Hematopoietic multipotent progenitor cell treated with erythropoietin and hydrocortisone succinate and interleukin-3 and kit ligand, for 8 days (in vitro differentiated cells): ENCODE measurements at regions not wholly inside any gene's neighbourhood (a gene's known extent, or its start where the extent isn't known, plus 50 kb on each side); places are given as distances from the start of the nearest gene placed in this dataset.
"Not testable (repeated sequence)": the region's sequence is repeated elsewhere in the genome, so short reads cannot be mapped to it uniquely, and the experiment has no call there.

Experiments used
- DNase-seq: peaks from one replicate; pipeline ENCODE4 v3.0.0-alpha.2; 2015

- DNase-seq, result no peak
Measured at GRCh38 chr18:14964406-14964805, 216.4 kb downstream of the ANKRD30B start.

DNA sequence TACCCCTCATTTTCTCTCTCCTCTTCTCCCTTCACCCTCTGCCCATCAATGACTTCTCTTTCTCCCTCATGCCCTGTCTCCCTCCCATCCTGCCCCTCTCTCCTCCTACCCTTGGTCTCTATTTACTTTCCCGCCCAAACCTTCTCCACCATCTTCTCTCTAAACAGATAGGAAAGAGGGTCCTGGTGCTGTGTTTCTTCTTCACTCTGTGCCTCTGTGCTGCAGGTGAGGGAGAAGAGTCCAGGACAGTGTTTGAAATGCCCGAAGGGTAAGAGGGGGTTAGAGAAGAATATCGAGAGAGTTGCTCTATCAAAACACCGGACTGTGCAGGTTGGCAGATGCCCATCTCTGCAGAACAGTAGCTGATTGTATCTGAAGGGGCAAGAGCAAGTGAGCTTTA is 217.0 kb downstream of the ANKRD30B start:
- DNase-seq, result not testable (repeated sequence)

GRCh38 chr18:14965553-14965952 is 217.6 kb downstream of the ANKRD30B start:
- no peak for DNase-seq

GRCh38 chr18:14967246-14967645 is 219.3 kb downstream of the ANKRD30B start:
- not testable (repeated sequence) for DNase-seq

GRCh38 chr18:14969500-14969899 is 221.5 kb downstream of the ANKRD30B start:
- no peak for DNase-seq

DNA sequence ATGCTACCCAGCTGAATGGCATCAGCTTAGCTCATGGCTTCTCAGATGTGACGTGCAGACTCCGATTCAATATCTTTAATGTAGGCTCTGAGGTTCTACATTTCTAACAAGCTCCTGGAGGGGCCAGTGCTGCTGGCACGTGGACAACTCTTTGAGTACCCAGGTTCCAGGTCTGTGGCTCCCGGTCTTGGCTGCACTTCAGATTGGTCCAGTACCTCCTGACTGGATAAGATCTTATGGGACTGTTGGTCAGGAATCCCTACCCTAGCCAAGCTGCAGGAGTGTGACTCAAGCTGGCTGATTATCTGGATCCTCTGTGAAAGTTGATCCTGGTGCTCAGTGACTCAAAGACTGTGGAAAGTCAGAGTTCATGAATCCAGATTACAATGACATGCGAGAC is 222.1 kb downstream of the ANKRD30B start:
- DNase-seq, result no peak

DNA sequence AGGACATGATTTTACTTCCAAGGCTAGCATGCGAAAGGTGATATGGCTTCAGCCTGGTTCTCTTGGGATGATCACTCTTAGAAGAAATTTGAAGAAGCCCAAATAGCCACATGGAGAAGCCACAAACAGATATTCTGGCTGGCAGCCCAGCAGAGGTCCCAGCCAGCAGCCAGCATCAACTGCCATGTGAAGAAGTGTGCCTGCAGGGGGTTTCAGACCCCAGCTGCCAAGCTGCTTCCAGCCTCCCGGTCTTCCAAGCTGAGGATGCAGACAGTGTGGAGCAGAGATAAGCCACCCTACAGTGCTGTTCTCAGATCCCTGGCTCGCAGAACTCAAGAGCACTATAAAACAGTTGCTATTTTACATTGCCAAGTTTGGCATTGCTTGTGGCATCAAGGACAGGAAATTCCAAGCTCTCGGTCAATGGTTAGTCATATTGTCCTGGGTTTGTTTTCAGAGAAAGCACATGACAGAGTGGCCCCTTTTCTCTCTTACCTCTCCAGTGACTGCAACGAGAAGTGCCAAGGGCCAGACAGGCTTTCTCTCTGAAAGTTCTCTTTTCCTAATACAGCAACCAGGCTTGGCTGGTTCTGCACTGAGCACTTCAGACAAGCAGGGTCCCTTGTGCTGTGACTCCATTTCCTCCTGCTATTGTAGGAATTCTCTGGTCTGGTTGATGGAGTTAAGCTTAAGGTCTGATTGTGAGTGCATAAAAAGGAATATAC is 223.7 kb downstream of the ANKRD30B start:
- no peak for DNase-seq

- DNase-seq, result not testable (repeated sequence)
Measured at GRCh38 chr18:14973421-14973820, 225.4 kb downstream of the ANKRD30B start.

DNA sequence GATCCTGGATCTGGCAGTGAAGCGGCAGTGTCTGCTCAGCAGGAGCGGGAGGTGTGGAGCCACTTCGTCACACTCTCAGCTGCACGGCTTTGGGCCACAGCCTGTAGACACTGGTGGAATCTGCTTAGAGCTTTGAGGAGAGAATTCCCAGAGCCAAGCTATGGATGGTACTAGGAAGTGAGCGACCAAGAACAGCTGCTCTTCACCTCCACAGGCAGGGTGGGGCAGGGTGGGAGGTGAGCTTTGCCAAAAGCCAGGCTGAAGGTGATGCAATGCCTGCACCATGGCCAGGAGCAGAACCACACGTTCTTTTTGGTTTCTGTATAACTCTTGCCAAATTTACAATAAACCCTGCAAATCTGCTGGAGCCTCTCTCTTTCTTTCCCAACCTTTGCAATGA is 226.1 kb downstream of the ANKRD30B start:
- DNase-seq, result no peak

DNA sequence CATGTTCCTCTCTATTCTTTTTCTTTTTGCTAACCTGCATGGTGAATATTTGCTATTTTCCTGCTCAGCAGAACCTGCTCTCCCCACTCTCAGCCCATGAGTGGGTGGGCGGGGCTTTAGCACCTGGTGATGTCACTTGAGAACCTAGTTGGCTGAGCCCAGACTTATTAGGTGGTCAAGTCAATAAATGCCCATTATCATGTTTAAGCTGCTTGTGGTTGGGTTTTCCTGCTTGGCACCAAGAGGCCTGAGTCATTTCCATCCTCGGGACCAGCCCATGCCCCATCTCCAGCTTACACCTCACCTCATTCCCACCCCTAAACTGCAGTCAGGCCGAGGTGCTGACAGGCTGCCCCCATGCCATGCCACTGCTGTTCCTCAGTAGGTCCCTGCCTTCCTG is 226.6 kb downstream of the ANKRD30B start:
- no peak for DNase-seq

- no peak for DNase-seq
Measured at GRCh38 chr18:14975431-14975830, 227.5 kb downstream of the ANKRD30B start.

- DNase-seq, result no peak
Measured at GRCh38 chr18:14976736-14977430, 228.9 kb downstream of the ANKRD30B start.

DNA sequence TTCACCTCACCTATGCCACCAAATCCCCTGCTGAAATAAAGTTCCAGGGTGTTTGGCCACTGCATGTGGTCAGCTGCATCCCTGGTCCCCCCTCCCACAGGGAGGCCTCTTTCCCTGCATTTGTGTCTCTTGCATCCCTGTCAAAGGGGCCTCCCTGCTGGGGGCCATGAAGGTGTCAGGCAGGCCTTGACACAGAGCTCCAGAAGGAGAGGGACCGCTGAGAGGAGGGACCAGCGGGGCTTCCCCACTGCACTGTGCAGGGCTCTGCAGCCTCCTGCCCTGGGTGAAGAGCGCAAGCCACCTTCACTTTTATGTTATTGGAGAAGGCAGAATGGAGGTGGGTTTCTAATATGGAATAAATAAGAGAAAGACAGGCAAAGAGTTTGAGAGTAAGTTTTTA is 230.2 kb downstream of the ANKRD30B start:
- no peak for DNase-seq

GRCh38 chr18:14978962-14979535 is 231.1 kb downstream of the ANKRD30B start:
- DNase-seq, result peak; percentile 6

- no peak for DNase-seq
Measured at GRCh38 chr18:14979875-14980274, 231.9 kb downstream of the ANKRD30B start.

GRCh38 chr18:14984531-14984930 is 236.6 kb downstream of the ANKRD30B start:
- DNase-seq, result not testable (repeated sequence)

DNA sequence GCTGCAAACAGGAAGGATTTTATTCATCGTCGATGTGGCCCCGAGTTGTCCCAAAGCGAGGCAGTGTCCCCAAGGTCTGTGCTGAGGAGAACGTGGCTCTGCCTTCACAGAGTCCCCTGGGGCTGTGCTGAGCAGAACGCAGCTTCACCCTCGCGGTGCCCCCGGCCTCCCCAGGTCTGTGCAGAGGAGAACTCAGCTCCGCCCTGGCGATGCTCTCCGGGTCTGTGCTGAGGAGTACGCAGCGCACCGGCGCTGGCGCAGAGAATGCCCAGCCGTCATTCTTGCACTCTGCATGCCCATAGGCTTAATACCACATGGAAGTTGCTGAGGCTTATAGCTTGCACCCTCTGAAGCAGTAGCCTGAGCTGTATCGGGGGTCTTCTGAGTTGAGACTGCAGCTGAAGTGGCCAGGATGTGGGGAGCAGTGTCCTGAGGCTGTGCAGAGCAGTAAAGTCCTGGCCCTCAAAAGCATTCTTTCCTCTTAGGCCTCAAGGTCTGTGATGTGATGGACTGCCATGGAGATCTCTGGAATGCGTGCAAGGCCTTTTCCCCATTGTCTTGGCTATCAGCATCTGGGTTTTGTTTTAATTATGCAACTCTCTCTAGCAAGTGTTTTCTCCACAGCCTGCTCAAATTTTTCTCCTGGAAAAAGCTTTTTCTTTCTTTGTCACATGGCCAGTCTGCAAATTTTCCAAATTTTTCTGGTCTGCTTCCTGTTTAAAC is 237.5 kb downstream of the ANKRD30B start:
- DNase-seq, result not testable (repeated sequence)

DNA sequence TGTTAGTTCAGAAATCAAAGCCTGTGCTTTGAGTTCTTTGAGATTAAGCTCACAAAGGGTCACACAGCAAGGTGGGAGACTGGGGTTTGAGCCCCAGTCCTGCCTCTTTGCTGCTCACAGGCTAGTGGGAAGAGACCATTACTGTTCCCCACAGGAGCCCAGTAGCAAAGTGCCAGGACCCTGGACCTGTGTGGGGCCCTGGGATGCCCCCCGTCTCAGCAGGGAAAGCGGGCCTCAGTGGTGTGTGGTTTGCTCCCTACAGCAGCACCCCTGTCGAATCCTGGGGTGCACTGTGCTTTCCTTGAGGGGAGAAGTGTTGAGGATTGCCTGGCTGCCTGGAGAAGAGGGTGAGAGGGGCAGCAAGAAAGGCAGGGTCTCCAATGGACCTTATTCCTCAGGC is 239.4 kb downstream of the ANKRD30B start:
- DNase-seq, result not testable (repeated sequence)

- DNase-seq, result not testable (repeated sequence)
Measured at GRCh38 chr18:14987960-14988710, 240.2 kb downstream of the ANKRD30B start.

DNA sequence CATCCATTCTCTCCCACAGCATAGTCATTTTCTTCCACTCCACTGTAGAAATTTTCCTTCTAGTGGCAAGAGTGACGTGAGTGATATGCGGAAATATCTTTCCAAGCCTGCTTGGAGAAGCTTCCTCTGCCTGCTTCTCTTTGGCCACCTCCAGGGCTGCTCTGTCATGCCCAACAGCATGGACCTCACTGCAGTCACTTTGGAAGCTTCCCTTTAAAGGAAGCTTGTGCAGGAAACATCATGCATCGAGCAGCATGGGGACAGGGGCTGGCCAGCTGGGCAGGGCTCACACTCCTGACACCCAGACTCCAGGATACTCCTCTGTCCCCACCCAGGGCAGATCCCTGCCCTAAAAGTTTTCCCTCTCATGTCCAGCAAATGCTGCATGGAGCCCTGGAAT is 241.6 kb downstream of the ANKRD30B start:
- DNase-seq, result not testable (repeated sequence)

GRCh38 chr18:14991934-14992445 is 244.0 kb downstream of the ANKRD30B start:
- not testable (repeated sequence) for DNase-seq

GRCh38 chr18:14992758-14993157 is 244.8 kb downstream of the ANKRD30B start:
- not testable (repeated sequence) for DNase-seq
